ENCODE measurements at regions not wholly inside any gene's neighbourhood (a gene's known extent, or its start where the extent isn't known, plus 50 kb on each side); places are given as distances from the start of the nearest gene placed in this dataset.

GRCh38 chr11:91194546-91194945 lies 971.7 kb upstream of the CHORDC1 start:
- DNase-seq: no peak

- no peak for DNase-seq
Measured at GRCh38 chr11:91188484-91188883, 965.6 kb upstream of the CHORDC1 start.

- DNase-seq: no peak
Measured at GRCh38 chr11:91187314-91187713, 964.5 kb upstream of the CHORDC1 start.

GRCh38 chr11:91178366-91178765 lies 955.5 kb upstream of the CHORDC1 start:
- no peak for DNase-seq

- no peak for DNase-seq
Measured at GRCh38 chr11:91174734-91175133, 951.9 kb upstream of the CHORDC1 start.

GRCh38 chr11:91174193-91174592 lies 951.3 kb upstream of the CHORDC1 start:
- DNase-seq: no peak

GRCh38 chr11:91173701-91174100 lies 950.9 kb upstream of the CHORDC1 start:
- DNase-seq: no peak

- no peak for DNase-seq
Measured at GRCh38 chr11:91170711-91171110, 947.9 kb upstream of the CHORDC1 start.

GRCh38 chr11:91164452-91164822 lies 941.6 kb upstream of the CHORDC1 start:
- DNase-seq: no peak

GRCh38 chr11:91163619-91164451 lies 941.0 kb upstream of the CHORDC1 start:
- DNase-seq: no peak

GRCh38 chr11:91160661-91161060 lies 937.8 kb upstream of the CHORDC1 start:
- no peak for DNase-seq

GRCh38 chr11:91158891-91159537 lies 936.2 kb upstream of the CHORDC1 start:
- no peak for DNase-seq

- DNase-seq: no peak
Measured at GRCh38 chr11:91158297-91158696, 935.4 kb upstream of the CHORDC1 start.

- no peak for DNase-seq
Measured at GRCh38 chr11:91156041-91156440, 933.2 kb upstream of the CHORDC1 start.

- DNase-seq: no peak
Measured at GRCh38 chr11:91147885-91148284, 925.0 kb upstream of the CHORDC1 start.

- no peak for DNase-seq
Measured at GRCh38 chr11:91141655-91142054, 918.8 kb upstream of the CHORDC1 start.

- DNase-seq: no peak
Measured at GRCh38 chr11:91136631-91137030, 913.8 kb upstream of the CHORDC1 start.

GRCh38 chr11:91133361-91133760 lies 910.5 kb upstream of the CHORDC1 start:
- no peak for DNase-seq

GRCh38 chr11:91129596-91129995 lies 906.7 kb upstream of the CHORDC1 start:
- no peak for DNase-seq

GRCh38 chr11:91124363-91124762 lies 901.5 kb upstream of the CHORDC1 start:
- no peak for DNase-seq

- no peak for DNase-seq
Measured at GRCh38 chr11:91115116-91115515, 892.3 kb upstream of the CHORDC1 start.

GRCh38 chr11:91104237-91104636 lies 881.4 kb upstream of the CHORDC1 start:
- no peak for DNase-seq

GRCh38 chr11:91100427-91100826 lies 877.6 kb upstream of the CHORDC1 start:
- DNase-seq: no peak

GRCh38 chr11:91097083-91097482 lies 874.2 kb upstream of the CHORDC1 start:
- DNase-seq: no peak

GRCh38 chr11:91093141-91093540 lies 870.3 kb upstream of the CHORDC1 start:
- DNase-seq: no peak
